DOHH2 (cell line): ENCODE measurements at regions not wholly inside any gene's neighbourhood (a gene's known extent, or its start where the extent isn't known, plus 50 kb on each side); places are given as distances from the start of the nearest gene placed in this dataset.

ENCODE experiments used
- H3F3A ChIP-seq: fragments of 200-600 bp; sonication (generic), shearing (Covaris generic); 2 replicates; pipeline ENCODE4 v1.6.0; 2016; ENCODE audit warnings: antibody characterized with exemption, mild to moderate bottlenecking; ENCODE audit not compliant: control insufficient read depth, insufficient read depth
- H3K27ac ChIP-seq: fragments of 200-600 bp; sonication (generic); 2 replicates; pipeline ENCODE4 v1.5.1; 2014; ENCODE audit warnings: low read depth, mild to moderate bottlenecking, low read length, moderate library complexity
- H3K27me3 ChIP-seq: fragments of 200-600 bp; sonication (generic); 2 replicates; pipeline ENCODE4 v1.6.1; 2014; ENCODE audit warnings: mild to moderate bottlenecking, low read length, mixed read lengths; ENCODE audit not compliant: control insufficient read depth
- H3K36me3 ChIP-seq: fragments of 200-600 bp; sonication (generic); 2 replicates; pipeline ENCODE4 v1.6.1; 2014; ENCODE audit warnings: mild to moderate bottlenecking, low read length, moderate library complexity, mixed read lengths; ENCODE audit not compliant: control insufficient read depth
- H3K4me1 ChIP-seq: fragments of 200-600 bp; sonication (generic); 2 replicates; pipeline ENCODE4 v1.6.1; 2014; ENCODE audit warnings: mild to moderate bottlenecking, low read length, mixed read lengths; ENCODE audit not compliant: control insufficient read depth
- H3K4me2 ChIP-seq: fragments of 200-600 bp; sonication (generic); 2 replicates; pipeline ENCODE4 v1.6.0; 2014; ENCODE audit warnings: mild to moderate bottlenecking, low read length, moderate library complexity
- H3K4me3 ChIP-seq: fragments of 200-600 bp; sonication (generic); 2 replicates; pipeline ENCODE4 v1.5.1; 2014; ENCODE audit warnings: mild to moderate bottlenecking, low read length, mixed read lengths
- H3K79me2 ChIP-seq: fragments of 200-600 bp; sonication (generic); 2 replicates; pipeline ENCODE4 v1.6.1; 2014; ENCODE audit warnings: mild to moderate bottlenecking, low read length, mixed read lengths; ENCODE audit not compliant: control insufficient read depth
- H3K9me2 ChIP-seq: fragments of 200-600 bp; sonication (generic); replicated peaks from 2 replicates; pipeline ENCODE4 v1.6.1; 2014; ENCODE audit warnings: mild to moderate bottlenecking, low read length, mixed read lengths; ENCODE audit not compliant: control insufficient read depth
- H3K9me3 ChIP-seq: fragments of 200-600 bp; sonication (generic); 2 replicates; pipeline ENCODE4 v1.6.1; 2014; ENCODE audit warnings: antibody characterized with exemption, low read length, mixed read lengths; ENCODE audit not compliant: control insufficient read depth, insufficient read depth
- H4K20me1 ChIP-seq: fragments of 200-600 bp; sonication (generic); 2 replicates; pipeline ENCODE4 v1.6.0; 2014; ENCODE audit warnings: low read depth, mild to moderate bottlenecking, antibody characterized with exemption, low read length, moderate library complexity; ENCODE audit not compliant: control insufficient read depth, insufficient read depth
- CTCF ChIP-seq: fragments of 200-600 bp; sonication (generic); IDR thresholded peaks from one replicate; pipeline ENCODE4 v1.5.1; 2014; ENCODE audit warnings: antibody characterized with exemption, mild to moderate bottlenecking, low read depth, low read length; ENCODE audit not compliant: poor library complexity, severe bottlenecking
- EZH2phosphoT487 ChIP-seq: fragments of 200-600 bp; sonication (generic); IDR thresholded peaks from 2 replicates; pipeline ENCODE4 v1.6.1; 2017; ENCODE audit warnings: borderline replicate concordance, mild to moderate bottlenecking, antibody characterized with exemption, low read length, moderate library complexity, mixed read lengths

DNA sequence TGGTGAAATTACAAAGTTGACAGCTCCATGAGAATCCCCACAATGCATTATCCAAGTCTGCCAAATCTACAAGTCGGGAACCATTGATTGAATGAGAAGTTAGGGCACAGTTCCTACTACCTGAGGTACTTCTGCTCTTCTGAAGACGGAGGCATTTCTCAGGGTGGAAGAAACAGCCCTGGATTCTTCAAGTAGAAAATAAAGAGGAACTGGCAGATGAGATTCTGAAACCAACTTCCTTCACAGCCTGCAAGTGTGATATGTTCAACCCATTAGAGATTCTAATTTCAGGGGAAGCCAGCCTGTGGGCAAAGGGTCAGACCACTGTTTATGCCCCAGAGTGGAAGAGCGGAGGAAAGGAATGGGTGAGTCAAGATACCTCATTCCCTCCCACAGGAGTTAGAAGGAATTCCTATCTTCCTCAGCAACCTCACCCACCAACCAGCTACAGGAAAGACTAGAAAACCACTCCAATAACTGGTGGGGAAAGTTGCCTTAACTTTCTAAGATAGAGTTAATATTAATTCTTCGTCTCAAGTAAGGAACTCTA, 50.5 kb upstream of the BMPER start:
- no peaks in the 10 kb centered on the region for H3K4me1 ChIP-seq

More for the DNA sequence above, 50.5 kb upstream of the BMPER start:
- Histone ChIP-seq H3K36me3 (no peaks in the 10 kb centered on the region), H3K27ac (no peak overlapping the region), H3K9me2 (no peaks in the 10 kb centered on the region), H4K20me1 (no peaks in the 10 kb centered on the region), H3K27me3 (peaks cover 12% of the 10 kb centered on the region), H3K9me3 (no peaks in the 10 kb centered on the region), H3K4me3 (no peak overlapping the region), H3F3A (no peaks in the 10 kb centered on the region), H3K4me2 (no peak overlapping the region), H3K79me2 (no peaks in the 10 kb centered on the region)
- TF ChIP-seq CTCF (no peak), EZH2phosphoT487 (no peak)
